ENCODE measurements at regions not wholly inside any gene's neighbourhood (a gene's known extent, or its start where the extent isn't known, plus 50 kb on each side); places are given as distances from the start of the nearest gene placed in this dataset.

- DNase-seq, result peak in 1 of 3 experiments; percentile 61
Observed at GRCh38 chr3:117798221-117798620, 1088.6 kb downstream of the TUSC7 start.

GRCh38 chr3:117798687-117799386, 1089.3 kb downstream of the TUSC7 start:
- DNase-seq, result peak in 1 of 3 experiments; percentile 22

DNA sequence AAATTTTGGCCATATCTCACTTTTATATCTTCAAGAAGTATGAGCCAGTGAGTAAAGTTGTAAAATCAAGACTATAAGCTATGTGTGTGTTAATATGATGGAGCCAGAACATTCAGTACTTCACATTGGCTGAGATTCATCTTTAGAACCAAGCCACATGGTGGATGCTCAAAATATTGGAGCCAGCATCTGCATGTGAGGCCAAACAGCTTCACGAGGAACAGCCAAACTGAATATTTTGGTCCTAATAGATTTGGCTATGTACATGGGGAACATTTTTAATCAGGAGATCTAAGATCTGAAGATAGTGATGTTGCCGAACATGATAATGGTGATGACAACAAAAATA, 1089.8 kb downstream of the TUSC7 start:
- DNase-seq, result no peak

DNA sequence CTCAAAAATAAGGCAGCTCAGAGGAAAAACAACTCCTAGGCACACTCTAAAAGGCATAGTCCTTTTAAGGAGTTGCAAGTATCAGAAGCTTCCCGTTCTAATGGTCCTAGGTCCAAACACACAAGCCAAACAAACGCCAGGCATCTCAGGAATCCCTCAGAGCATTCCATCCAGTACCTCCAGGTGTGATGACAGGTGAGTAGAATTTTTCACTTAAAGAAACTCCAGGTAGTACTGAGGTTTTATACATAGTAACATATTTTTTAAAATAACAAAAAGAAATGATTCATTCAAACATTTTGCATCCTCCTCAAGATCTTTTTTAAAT, 1092.3 kb downstream of the TUSC7 start:
- DNase-seq, result no peak

DNA sequence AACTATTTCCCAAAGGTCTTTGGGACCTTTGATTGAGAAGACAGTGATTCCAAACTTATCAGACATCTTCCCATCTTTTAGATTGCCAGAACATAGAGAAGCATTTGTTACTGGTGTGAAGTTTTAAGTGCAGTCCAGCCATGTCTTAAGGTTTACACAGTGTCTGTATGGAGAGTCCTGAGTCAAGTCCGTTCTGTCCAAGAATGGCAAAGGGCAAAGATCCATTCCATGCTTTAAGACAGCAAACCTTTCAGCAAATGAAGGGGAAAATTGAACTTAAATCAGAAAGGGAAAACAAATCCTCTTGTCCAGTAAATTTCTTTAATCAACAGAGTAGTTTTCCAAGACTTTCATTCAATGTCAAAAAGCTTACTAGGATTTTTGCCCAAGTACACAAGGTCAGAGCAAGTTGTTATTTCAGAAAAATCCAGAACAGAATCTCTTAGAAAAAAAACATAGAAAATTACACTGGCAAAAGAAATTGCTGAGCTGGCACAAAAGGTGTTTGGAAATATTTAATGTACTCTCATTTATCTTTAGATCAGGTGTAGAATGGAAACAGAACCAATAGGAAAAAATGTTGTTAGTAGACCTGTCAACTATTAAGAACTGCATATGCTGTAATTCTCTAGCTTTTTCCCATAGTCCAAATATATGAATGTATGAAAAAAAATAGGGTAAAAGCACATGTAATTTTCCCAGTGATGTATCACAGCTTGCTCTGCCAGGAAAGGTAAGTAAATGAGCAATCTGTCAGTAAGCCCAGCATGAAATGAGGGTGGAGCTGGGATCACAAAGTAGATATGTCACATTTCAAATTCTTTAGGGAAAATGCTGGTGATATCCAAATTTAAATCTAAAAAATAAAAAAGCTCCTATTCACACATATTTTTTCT, 1099.9 kb downstream of the TUSC7 start:
- DNase-seq, result peak in 1 of 3 experiments; percentile 5

DNA sequence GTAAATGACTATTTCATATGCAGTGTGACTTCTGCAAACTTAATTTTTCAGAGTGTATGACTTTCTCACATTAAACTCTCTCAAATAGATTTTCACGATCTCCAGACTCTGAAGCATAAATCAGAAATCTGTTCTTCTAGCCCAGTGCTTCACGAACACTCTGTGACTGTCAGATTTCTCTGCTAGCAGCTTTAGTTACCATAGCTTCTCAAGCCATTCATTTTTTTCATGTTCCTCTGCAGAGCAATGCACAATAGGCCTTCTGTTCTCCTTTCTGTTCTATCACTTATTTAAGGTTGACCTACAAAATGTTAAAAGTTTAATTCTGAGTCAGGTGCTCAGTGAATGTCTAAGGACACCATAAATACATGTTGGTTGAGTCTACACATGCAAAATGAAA, 1102.2 kb downstream of the TUSC7 start:
- DNase-seq, result no peak

- no peak for DNase-seq
Observed at GRCh38 chr3:117814975-117815374, 1105.4 kb downstream of the TUSC7 start.

GRCh38 chr3:117817103-117817502, 1107.5 kb downstream of the TUSC7 start:
- DNase-seq, result no peak

DNA sequence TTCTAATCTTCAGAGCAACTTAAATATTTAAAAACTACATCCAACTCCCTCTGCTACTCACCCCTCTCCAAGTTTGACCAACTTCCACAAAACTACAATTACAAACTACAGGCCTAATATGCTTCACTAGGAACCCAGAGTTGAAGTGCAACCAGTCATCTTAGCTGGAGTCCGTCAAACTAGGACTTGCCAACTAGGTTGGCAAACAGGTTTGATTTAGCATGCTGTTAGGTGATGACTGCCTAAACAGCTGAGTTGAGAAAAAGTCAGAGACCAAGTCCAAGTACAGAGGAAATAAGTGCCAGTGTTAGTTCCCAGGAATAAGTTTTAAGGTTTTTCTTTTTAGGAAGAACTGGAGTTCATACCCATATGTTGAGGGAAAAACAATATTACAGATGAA, 1109.0 kb downstream of the TUSC7 start:
- no peak for DNase-seq

- peak in 1 of 3 experiments; percentile 7 for DNase-seq
Observed at GRCh38 chr3:117820658-117821299, 1111.2 kb downstream of the TUSC7 start.

GRCh38 chr3:117822416-117822815, 1112.8 kb downstream of the TUSC7 start:
- no peak for DNase-seq

- no peak for DNase-seq
Observed at GRCh38 chr3:117836296-117836695, 1126.7 kb downstream of the TUSC7 start.

DNA sequence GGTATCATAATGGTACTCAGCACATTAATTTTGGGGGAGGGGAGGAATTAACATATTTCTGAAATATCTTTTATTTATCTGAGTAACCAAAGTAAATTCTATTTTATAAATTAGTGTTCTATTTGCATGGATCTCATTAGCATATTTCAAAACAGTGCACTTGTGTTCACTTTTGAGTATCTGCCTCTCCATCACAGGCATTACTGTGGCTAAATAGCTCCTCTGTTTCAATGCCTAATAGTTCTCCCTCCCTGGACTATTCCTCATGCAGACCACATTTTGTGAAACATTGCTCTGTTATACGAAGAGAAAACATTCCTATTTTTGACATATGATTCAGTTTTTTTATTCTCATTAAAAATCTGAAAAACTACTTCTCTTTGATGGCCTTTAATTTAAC, 1127.8 kb downstream of the TUSC7 start:
- DNase-seq, result no peak

GRCh38 chr3:117842086-117842485, 1132.5 kb downstream of the TUSC7 start:
- peak in 2 of 3 experiments; percentile 29 to 76 for DNase-seq

DNA sequence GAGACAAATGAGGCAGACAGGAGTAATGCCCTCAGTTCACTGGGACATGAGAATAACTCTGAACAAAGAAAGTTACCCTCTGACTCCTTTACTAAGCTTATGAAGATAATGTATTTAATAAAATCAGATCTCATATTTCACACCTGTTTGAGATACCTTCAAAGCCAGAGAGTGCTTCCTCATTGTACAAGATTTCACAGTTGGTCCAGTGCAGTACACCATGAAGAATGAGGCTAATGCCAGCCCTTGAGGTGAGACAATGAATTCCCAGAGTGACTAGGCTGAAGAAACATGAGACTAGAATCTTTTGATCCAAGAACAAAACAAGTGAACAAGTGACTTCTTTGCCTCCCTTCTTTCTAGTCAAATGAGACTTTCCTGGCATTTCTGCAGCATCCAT, 1133.8 kb downstream of the TUSC7 start:
- DNase-seq, result peak in 1 of 3 experiments; percentile 55

DNA sequence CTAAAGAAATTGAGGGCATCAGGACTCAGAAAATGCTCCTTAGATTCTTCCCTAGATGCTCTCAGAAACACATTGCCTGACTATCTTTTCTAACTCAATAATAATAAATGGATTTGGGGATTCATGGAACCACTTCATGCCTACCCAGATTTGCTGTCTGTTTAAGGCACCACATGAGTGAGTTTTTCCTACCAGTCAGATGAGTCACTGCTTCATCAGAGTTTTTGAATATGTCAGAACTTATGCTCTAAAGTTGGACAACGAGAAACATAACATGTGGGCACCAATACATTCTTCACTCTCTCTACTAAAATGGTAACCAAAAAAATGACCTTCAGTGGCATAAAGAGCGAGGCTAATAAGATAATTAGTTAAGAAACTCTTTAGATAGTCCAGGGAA, 1135.1 kb downstream of the TUSC7 start:
- no peak for DNase-seq

DNA sequence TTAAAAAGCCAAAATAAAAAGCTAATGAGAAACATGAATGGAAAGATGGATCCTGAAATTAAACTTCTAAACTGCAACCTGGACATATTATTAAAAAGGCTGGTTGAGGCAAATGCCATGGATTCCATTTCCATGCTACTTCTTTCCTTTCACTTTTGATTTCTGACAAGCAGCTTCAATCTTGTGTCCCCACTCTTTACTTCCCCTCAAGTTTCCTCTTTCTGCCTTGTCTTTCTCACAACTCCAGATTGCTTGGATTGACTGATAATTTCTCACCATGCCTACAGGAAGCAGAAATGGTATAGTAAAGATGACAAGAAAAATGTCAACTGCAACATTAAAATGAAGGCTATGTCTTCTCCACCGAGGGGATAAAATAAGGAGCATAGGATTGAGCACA, 1136.7 kb downstream of the TUSC7 start:
- peak in 1 of 3 experiments; percentile 9 for DNase-seq

- DNase-seq, result no peak
Observed at GRCh38 chr3:117848606-117849005, 1139.0 kb downstream of the TUSC7 start.

GRCh38 chr3:117853923-117854668, 1144.5 kb downstream of the TUSC7 start:
- peak in 2 of 3 experiments; percentile 33 to 84 for DNase-seq

GRCh38 chr3:117856354-117856753, 1146.8 kb downstream of the TUSC7 start:
- no peak for DNase-seq

DNA sequence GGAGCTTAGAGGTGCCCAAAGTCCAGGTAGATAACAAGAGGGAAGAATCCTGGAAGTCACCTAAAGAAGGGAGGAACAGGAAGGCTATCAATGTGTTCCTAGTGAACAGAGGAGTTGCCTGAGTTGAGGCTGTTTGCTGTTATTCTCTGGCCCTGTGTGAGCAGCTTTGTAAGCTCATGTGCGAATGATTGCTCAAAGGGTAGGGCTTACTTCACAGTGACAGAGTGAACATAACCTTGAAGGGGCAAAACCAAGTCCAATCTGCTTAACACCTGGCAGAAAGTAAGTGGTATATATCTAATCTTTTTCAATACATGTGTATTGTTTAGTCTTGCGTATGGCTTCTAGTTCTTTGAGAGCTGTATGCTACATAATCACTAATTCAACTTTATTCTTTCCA, 1153.6 kb downstream of the TUSC7 start:
- DNase-seq, result no peak

GRCh38 chr3:117865338-117865737, 1155.8 kb downstream of the TUSC7 start:
- peak in 1 of 3 experiments; percentile 34 for DNase-seq

DNA sequence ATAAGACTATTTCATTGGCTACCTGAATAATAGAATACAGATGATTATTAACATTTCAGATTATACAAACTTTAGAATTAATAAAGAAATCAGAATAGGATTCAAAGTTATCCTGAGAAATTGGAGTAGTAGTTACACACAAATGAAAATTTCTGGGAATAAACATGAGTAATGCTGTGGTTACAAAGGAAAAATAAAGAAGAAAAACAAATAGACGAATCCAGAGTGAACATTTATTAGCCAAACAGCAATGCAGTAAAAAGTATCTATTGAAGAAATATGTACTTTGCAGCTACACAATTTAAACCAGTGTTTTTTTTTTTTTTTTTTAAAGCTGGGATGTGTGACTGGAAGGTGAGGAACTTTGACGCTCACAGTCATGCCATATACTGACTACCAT, 1159.2 kb downstream of the TUSC7 start:
- no peak for DNase-seq
